Ectodermal cell (in vitro differentiated cells): ENCODE measurements at regions not wholly inside any gene's neighbourhood (a gene's known extent, or its start where the extent isn't known, plus 50 kb on each side); places are given as distances from the start of the nearest gene placed in this dataset.

Experiments
- H3K27ac ChIP-seq: 2 replicates; pipeline ENCODE4 v1.7.0; 2013; ENCODE audit warnings: mild to moderate bottlenecking, low read depth, low read length; ENCODE audit not compliant: insufficient read depth, poor library complexity, severe bottlenecking
- H3K27me3 ChIP-seq: 2 replicates; pipeline ENCODE4 v1.7.0; 2013; ENCODE audit warnings: mild to moderate bottlenecking, low read length; ENCODE audit not compliant: insufficient read depth, control insufficient read depth, poor library complexity, severe bottlenecking
- H3K36me3 ChIP-seq: one replicate; pipeline ENCODE4 v1.7.0; 2013; ENCODE audit warnings: low read length; ENCODE audit not compliant: control insufficient read depth, insufficient read depth
- H3K4me1 ChIP-seq: one replicate; pipeline ENCODE4 v1.7.0; 2013; ENCODE audit warnings: low read length; ENCODE audit not compliant: control insufficient read depth, insufficient read depth
- H3K4me3 ChIP-seq: 2 replicates; pipeline ENCODE4 v1.7.0; 2013; ENCODE audit warnings: low read depth, low read length, control low read depth; ENCODE audit not compliant: insufficient read depth
- H3K9me3 ChIP-seq: 2 replicates; pipeline ENCODE4 v1.7.0; 2013; ENCODE audit warnings: mild to moderate bottlenecking, low read length, moderate library complexity; ENCODE audit not compliant: control insufficient read depth
- WGBS, 2 experiments: methylation state at CpG; one replicate each; pipeline ENCODE4 v1.1.7; 2013; ENCODE audit warnings: missing lambda C conversion rate in 2 of 2; 5-methylcytosine and 5-hydroxymethylcytosine counted together

DNA sequence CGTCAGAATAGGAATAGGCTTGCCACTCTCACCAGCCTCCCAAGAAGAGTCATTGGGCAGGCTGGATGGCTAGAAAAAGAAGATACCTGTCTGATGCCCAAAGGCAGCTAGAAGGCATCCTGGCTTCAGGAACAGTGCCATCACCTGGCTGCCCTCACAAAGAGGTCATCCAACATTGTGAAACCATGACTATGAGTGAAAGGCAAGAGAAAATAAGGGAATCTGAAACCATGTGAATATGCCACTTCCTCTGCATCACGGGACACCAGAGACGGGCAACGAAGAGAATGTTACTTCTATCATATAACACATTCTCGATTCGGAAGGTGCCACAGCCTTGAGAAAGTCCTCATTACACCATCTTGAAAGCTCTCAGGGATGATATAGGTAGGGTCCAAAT is 182.0 kb downstream of the DAD1 start:
- no peak overlapping the region for H3K4me3 ChIP-seq
- no peaks in the 10 kb centered on the region for H3K36me3 ChIP-seq
- no peaks in the 10 kb centered on the region for H3K27me3 ChIP-seq
- H3K4me1 ChIP-seq, result peaks cover 6% of the 10 kb centered on the region
- H3K9me3 ChIP-seq, result no peaks in the 10 kb centered on the region
- 94 to 95% methylated on average over 6 of the region's 6 CpGs for WGBS, 2 experiments
- H3K27ac ChIP-seq, result no peak overlapping the region

DNA sequence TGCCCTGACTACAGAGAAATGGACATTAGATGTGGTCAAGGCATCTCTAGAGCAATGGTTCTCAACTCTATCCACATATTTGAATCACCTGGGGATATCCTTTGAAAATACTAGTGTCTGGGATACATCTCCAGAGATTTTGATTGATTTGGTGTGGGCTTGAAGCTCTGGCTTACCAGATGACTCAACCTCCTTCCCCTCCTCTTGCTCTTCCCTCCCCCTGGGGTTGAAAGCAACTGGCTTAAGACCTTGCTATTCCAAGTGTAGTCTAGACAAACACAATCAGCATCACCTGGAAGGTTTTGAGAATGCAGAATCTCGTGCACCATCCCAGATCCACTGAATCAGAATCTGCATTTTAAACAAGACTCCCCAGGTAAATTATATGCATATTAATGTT is 183.8 kb downstream of the DAD1 start:
- Histone ChIP-seq H3K9me3 (no peaks in the 10 kb centered on the region), H3K27ac (no peak overlapping the region), H3K36me3 (no peaks in the 10 kb centered on the region), H3K27me3 (no peaks in the 10 kb centered on the region), H3K4me1 (no peaks in the 10 kb centered on the region), H3K4me3 (no peak overlapping the region)
- 60 to 87% methylated on average over 1 of the region's 1 CpG for WGBS, 2 experiments

GRCh38 chr14:22403296-22403695 is 185.7 kb downstream of the DAD1 start:
- Histone ChIP-seq H3K27ac (no peak overlapping the region), H3K4me3 (no peak overlapping the region), H3K27me3 (no peaks in the 10 kb centered on the region), H3K36me3 (no peaks in the 10 kb centered on the region), H3K9me3 (no peaks in the 10 kb centered on the region), H3K4me1 (no peaks in the 10 kb centered on the region)
- 93 to 94% methylated on average over 4 of the region's 4 CpGs for WGBS, 2 experiments

- Histone ChIP-seq H3K4me3 (no peak overlapping the region), H3K36me3 (no peaks in the 10 kb centered on the region), H3K9me3 (no peaks in the 10 kb centered on the region), H3K27me3 (no peaks in the 10 kb centered on the region), H3K27ac (no peak overlapping the region), H3K4me1 (no peaks in the 10 kb centered on the region)
- 80 to 83% methylated on average over 3 of the region's 3 CpGs for WGBS, 2 experiments
Observed at GRCh38 chr14:22400655-22401259, 188.3 kb downstream of the DAD1 start.

GRCh38 chr14:22399776-22400175 is 189.2 kb downstream of the DAD1 start:
- no peaks in the 10 kb centered on the region for H3K27me3 ChIP-seq
- no peaks in the 10 kb centered on the region for H3K36me3 ChIP-seq
- H3K4me1 ChIP-seq, result no peaks in the 10 kb centered on the region
- no peak overlapping the region for H3K27ac ChIP-seq
- H3K9me3 ChIP-seq, result no peaks in the 10 kb centered on the region
- WGBS, 2 experiments, result 92 to 94% methylated on average over 2 of the region's 2 CpGs
- H3K4me3 ChIP-seq, result no peak overlapping the region

- no peaks in the 10 kb centered on the region for H3K36me3 ChIP-seq
- no peaks in the 10 kb centered on the region for H3K9me3 ChIP-seq
- H3K27me3 ChIP-seq, result no peaks in the 10 kb centered on the region
- H3K27ac ChIP-seq, result no peak overlapping the region
- no peaks in the 10 kb centered on the region for H3K4me1 ChIP-seq
- WGBS, 2 experiments, result 89 to 91% methylated on average over 7 of the region's 7 CpGs
- no peak overlapping the region for H3K4me3 ChIP-seq
Observed at GRCh38 chr14:22397221-22397737, 191.7 kb downstream of the DAD1 start.

- no peaks in the 10 kb centered on the region for H3K4me1 ChIP-seq
- H3K27ac ChIP-seq, result no peak overlapping the region
- H3K4me3 ChIP-seq, result no peak overlapping the region
- no peaks in the 10 kb centered on the region for H3K9me3 ChIP-seq
- H3K36me3 ChIP-seq, result no peaks in the 10 kb centered on the region
- WGBS, 2 experiments, result 94 to 96% methylated on average over 2 of the region's 2 CpGs
- H3K27me3 ChIP-seq, result no peaks in the 10 kb centered on the region
Observed at GRCh38 chr14:22395803-22396202, 193.2 kb downstream of the DAD1 start.

GRCh38 chr14:22394616-22395015 is 194.4 kb downstream of the DAD1 start:
- H3K4me3 ChIP-seq, result no peak overlapping the region
- no peak overlapping the region for H3K27ac ChIP-seq
- H3K4me1 ChIP-seq, result no peaks in the 10 kb centered on the region
- H3K36me3 ChIP-seq, result no peaks in the 10 kb centered on the region
- no peaks in the 10 kb centered on the region for H3K9me3 ChIP-seq
- 86 to 96% methylated on average over 2 of the region's 2 CpGs for WGBS, 2 experiments
- no peaks in the 10 kb centered on the region for H3K27me3 ChIP-seq

DNA sequence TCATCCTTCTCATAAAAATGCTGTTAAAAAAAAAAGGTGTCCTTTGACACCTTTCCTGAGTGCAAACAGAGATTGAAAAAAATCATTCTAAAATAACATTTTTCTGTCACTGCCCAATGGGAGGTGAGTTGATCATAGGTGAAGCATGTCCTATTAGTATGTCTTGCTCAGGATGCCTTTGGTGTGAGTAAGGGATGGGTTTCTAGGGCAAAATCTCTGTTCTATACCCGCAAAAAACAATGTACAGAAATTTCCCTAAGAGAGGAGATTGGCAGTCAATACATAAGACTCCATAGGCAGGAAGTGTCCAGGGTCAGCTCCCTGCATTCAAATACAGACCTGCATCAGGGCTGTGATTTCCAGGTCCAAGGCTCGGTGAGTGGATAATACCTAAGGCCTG is 195.2 kb downstream of the DAD1 start:
- no peaks in the 10 kb centered on the region for H3K4me1 ChIP-seq
- H3K9me3 ChIP-seq, result no peaks in the 10 kb centered on the region
- 90 to 95% methylated on average over 2 of the region's 2 CpGs for WGBS, 2 experiments
- H3K27me3 ChIP-seq, result no peaks in the 10 kb centered on the region
- H3K36me3 ChIP-seq, result no peaks in the 10 kb centered on the region
- H3K4me3 ChIP-seq, result no peak overlapping the region
- no peak overlapping the region for H3K27ac ChIP-seq

- Histone ChIP-seq H3K4me1 (no peaks in the 10 kb centered on the region), H3K9me3 (no peaks in the 10 kb centered on the region), H3K27ac (no peak overlapping the region), H3K27me3 (no peaks in the 10 kb centered on the region), H3K4me3 (no peak overlapping the region), H3K36me3 (no peaks in the 10 kb centered on the region)
- 62 to 66% methylated on average over 7 of the region's 7 CpGs for WGBS, 2 experiments
Observed at GRCh38 chr14:22391908-22392565, 197.0 kb downstream of the DAD1 start.
